ENCODE measurements at regions not wholly inside any gene's neighbourhood (a gene's known extent, or its start where the extent isn't known, plus 50 kb on each side); places are given as distances from the start of the nearest gene placed in this dataset.

DNA sequence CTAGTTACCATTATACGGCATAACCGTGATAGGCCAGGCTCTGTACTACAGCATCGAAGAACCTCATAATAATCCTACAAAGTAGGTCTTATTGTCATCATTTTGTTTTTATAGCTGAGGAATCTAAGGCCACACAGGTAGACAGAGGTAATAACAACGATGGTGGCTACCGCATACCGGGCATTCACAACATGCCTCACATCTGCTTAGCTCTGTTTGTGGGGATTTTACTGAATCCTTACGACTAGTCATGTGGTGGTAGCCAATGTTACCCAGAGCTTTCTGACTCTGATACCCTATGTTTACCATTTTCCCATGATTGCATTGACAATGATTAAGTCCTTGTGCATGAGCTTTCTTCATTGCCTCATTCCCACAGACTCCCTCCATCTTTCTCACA is 269.4 kb downstream of the TCF7L2 start:
- in situ Hi-C loops (cut with HindIII; ENCODE audit: low sequenced_read_pairs): no loop called here

DNA sequence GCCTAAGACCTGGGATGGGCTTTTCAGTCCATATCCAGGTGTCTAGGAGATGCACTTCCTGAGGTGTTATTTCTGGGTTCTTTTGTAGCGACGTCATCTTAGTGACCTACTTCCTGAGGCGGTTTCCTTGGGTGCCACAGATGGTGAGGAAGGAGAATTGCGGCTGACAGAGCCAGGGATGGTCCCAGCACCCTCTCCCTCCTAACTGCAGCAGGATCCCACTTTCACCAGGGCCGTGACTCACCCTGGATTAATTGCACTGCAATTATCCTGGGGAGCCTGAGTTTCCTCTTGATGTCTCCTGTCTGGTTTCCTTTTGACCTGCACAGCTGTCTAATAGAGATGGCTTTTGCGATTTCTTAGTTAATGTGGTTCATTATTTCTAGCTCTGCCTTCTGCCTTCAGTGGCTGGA is 271.7 kb downstream of the TCF7L2 start:
- in situ Hi-C loops (cut with HindIII; ENCODE audit: low sequenced_read_pairs): no loop called here

DNA sequence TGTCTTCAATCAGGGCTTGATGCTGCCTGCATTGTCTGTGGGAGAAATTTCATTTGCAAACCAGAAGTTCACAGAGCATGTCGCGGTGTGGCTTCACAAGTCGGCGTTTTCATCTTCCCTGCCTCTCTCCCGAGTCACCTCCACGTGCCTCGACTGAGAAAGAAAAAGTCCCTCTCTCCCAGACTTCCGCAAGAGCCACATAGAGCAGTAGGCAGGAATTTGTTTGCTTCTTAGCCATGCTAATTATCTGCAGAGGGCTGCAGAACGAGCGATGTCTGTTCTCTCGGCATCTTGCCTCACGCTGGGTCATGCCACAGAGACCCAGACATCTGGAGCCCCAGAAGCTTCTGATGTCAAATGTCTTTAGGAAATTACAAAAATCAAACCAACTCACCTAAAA is 272.2 kb downstream of the TCF7L2 start:
- in situ Hi-C loops (cut with HindIII; ENCODE audit: low sequenced_read_pairs): no loop called here

DNA sequence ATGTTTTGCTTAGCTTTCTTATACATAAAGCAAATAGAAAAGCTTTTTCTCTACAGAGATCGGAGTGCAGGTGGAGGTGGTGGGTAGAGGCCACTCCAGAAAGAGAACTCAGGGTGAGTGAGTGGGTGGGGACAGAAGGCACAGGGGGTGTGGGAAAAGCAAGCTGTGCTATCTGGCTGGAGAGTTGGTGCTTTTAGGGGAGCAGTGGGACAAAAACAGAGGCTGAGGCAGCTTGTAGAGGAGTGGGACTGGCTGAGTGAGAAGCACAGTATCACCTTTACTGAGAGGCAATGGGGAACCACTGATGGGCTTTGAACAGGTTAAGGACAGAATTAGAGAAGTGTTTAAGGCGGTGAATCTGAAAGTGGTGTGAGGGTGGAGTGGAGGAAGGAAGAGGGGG is 275.3 kb downstream of the TCF7L2 start:
- in situ Hi-C loops (cut with HindIII; ENCODE audit: low sequenced_read_pairs): no loop called here

DNA sequence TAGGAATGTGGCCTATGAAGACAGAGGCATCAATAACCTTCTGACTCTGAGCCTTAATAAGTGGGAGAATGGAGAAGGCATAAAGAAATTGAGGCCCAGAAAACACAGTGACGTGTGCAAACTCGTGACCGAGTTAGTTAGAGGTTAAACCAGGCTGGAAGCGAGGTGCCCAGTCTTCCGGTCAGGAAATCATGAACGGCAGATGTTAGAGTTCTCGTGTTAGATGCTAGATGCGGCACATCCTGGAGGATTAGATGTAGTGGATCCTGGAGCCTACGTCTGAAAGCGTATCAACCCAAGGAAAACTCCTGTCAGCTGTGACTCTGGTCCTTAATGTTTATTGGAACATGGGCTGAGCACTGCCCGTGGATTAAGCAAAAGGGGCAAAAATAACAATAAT is 275.9 kb downstream of the TCF7L2 start:
- in situ Hi-C loops (cut with HindIII; ENCODE audit: low sequenced_read_pairs): no loop called here

DNA sequence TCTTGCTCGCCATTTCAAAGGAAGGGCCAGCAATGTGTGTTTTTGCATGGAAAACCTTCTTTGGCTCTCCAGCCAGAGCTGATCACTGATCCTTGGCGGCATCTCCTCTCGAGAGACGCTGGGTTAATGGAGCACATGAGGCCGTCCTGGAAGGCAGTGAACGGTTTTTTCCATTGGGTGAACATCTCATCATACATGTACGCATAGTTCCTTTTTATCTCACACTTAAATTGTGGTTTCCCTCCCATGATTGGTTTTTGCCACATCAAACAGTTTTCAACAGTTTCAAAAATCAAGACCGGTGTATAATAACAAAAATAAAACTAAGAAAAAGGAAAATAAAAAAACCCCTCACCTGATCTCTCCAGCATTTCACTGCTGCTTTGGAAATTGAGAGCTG is 276.4 kb downstream of the TCF7L2 start:
- in situ Hi-C loops (cut with HindIII; ENCODE audit: low sequenced_read_pairs): no loop called here

DNA sequence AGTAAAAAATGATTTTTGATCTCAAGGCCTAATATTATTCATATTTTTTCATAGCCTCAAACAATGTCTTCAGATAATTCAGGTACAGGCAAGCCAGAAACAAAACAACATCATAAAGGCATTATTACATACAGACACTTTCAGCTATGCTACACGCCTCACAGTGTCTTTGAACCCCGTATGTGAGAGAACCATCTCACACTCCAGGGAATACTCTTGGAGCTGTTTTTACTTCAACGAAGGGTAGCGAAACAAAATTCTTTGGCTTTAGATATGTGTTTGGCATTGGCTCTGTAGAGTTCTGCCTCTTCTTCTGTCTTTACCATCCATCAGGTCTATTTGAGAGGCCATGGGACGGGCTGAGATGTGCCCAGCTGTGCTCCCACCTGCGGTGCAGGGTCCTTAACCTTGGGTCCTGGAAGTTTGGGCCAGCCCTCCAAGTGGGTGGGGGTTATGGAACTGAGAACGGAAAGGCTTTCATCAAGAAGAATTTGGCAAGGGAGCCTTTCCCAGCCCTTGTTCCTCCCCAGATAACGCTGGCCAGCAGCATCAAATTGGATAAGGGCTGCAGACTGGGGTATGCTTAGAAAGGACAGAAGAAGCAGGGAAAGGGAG is 276.9 kb downstream of the TCF7L2 start:
- in situ Hi-C loops (cut with HindIII; ENCODE audit: low sequenced_read_pairs): no loop called here

DNA sequence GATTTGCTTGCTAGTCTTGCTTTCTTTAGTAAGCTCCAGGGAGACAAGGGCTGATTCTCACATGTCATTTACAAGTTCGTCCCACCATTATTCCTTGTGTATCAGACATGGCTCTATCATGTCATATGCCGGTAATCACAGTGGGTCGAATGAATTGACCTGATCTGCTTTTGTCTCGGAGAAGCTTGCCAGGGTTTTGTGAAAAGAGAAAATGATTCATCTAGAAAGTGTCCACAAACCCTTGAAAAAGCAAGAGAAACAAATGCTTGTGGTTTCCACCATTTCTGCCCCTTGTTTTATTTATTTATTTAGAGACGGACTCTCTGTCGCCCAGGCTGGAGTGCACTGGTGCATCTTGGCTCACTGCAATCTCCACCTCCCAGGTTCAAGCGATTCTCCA is 278.5 kb downstream of the TCF7L2 start:
- in situ Hi-C loops (cut with HindIII; ENCODE audit: low sequenced_read_pairs): no loop called here

DNA sequence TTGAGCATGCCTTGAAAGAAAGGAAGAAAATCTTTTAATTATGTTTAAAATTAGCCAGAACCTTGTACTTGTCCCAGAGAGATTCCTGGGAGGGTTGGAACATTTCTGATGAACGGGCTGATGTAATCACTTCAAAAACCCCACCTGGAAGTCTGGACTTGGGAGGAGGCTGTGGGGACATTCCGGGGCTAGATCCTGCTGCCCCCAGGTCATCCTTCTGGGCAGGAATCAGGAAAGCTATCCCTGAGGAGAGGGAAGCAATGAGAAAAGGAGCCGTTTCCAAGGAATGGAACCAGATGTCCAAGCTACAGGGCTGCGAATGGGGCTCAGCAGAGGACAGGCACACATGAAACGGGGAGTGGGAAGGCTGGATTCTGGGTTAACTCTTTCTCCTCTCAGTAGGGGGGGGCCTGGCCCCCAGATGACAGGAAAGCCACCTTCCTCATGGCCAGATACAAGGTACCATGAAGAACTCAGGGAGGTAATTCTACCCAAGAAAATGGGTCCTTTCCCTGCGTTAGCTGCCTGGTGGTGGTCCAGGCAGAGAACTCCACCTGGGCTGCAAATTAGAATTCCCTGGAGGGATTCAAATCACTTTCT is 280.1 kb downstream of the TCF7L2 start:
- in situ Hi-C loops (cut with HindIII; ENCODE audit: low sequenced_read_pairs): no loop called here

DNA sequence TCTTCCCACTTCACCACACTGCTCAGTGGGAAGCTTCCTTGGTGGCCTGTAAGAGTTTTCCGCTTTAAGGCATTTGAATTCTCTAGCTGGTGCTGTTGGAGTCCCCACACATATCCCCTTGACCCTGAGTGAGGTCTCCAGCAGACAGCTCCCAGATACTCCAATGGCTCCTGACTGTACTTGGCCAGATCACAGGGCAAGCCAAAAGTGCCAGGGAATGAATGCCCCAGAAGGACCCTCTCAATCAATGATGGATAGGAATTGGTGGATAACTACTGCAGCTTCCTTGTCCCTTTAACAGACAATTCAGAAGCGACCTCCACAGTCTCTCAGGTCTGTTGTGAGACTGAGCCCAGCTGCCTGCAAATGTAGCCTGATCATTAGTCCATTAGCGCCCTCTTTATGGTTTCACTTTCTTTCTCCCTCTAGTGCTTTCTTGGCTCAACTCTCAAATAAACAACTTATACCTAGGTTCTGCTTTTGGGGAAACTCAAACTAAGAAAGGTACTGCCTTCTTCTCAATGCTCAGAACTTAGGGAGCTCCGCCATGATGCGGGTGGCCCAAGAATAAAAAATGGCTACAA is 283.0 kb downstream of the TCF7L2 start:
- in situ Hi-C loops (cut with HindIII; ENCODE audit: low sequenced_read_pairs): no loop called here

DNA sequence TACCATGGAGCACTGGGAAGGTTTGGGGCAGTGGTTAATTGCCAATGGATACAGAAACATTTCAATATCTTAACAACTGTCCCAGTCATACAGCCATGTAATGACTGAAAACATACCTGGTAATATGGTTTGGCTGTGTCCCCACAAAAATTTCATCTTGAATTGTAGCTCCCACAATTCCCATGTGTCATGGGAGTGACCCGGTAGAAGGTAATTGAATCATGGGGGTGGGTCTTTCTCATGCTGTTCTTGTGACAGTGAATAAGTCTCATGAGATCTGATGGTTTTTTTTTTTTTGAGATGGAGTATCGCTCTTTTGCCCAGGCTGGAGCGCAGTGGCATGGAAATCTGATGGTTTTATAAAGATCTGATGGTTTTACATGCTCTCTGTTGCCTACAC is 284.4 kb downstream of the TCF7L2 start:
- in situ Hi-C loops (cut with HindIII; ENCODE audit: low sequenced_read_pairs): no loop called here

DNA sequence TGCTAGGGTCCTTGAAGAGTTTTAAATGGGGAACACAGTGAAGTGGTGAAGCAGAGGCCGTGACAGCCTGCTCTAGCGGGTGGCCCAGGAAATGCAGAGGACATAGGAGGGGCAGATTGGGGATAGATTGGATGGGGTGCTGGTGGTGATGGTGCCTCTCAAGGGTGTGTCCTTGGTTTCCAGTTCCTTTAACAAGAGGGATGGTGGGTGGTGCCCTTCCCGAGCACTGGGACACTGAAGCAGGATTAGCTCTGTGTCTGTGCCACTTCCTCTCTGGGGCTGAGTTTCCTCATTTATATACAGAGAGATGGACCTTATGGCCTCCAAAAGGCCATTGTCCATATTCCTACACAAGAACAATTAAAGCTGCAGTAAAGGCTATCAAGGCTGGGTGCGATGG is 285.5 kb downstream of the TCF7L2 start:
- in situ Hi-C loops (cut with HindIII; ENCODE audit: low sequenced_read_pairs): no loop called here

DNA sequence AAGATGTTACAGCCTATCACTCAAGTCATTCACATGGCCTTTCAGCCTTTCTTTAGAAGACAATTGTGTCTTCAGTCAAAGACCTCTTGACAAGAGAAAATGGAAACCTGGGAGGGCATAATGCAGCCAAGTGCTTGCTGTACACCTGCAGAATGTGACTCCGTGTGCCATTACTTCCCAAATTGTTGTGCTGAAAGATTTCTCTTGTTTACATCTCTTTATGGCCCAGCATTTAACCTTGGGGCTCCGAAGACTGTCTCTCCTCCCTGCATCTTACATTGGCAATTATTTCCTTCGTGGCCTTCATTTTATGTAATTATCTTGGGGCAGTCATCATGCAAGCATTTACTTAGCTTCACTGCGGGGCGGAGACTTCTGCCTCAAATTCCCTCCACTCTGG is 287.0 kb downstream of the TCF7L2 start:
- in situ Hi-C loops (cut with HindIII; ENCODE audit: low sequenced_read_pairs): no loop called here

DNA sequence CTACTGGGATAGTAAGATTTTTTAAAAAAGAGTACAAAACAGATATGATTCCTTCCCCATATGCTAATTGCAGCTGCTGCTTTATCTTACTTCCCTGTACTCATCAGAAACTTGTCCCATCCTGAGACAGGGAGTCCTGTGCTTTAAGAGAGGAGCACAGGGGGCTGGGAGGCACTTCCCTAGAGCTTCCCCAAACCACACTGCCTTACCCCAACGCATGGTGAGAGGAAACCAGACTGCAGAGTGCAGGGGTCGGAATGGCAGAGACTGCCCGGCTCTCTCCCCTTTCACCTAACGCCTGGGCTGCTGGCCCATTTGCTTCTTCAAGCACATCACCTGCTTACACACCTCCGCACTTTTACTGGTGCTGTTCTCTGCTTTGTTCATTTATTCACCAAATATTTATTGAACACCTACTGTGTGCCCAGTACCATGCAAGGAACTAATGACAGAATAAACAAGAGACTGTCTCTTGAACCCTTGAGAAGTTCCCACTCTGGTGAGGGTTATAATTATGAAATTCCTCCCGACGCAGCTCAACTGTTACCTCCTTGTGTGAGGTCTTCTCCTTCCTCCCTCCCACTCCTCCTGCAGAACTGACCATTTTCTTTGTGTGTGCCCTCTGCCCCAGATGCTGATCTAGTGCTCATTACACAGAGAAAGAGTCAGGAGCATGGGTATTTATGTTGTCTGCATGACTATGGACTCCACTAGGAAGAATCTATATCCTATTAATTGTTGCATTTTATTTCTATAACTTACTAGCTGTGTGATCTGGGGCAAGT is 289.7 kb downstream of the TCF7L2 start:
- in situ Hi-C loops (cut with HindIII; ENCODE audit: low sequenced_read_pairs): no loop called here

DNA sequence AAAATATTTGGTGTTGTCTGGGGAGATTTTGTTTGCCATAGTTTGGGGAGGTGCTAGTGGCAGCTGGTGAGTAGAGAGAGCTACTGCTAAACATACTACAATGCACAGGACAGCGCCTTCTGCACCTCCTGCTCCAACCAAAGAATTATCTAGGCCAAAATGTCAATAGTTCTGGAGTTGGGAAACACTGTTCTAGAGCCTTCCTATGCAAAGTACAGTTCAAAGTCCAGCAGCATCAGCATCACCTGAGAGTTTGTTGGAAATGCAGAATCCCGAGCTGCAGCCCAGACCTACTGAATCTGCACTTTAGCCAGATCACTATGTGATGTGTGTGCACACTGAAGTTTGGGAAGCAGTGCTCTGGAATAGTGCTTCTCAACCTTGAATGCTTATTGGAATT is 290.7 kb downstream of the TCF7L2 start:
- in situ Hi-C loops (cut with HindIII; ENCODE audit: low sequenced_read_pairs): no loop called here

DNA sequence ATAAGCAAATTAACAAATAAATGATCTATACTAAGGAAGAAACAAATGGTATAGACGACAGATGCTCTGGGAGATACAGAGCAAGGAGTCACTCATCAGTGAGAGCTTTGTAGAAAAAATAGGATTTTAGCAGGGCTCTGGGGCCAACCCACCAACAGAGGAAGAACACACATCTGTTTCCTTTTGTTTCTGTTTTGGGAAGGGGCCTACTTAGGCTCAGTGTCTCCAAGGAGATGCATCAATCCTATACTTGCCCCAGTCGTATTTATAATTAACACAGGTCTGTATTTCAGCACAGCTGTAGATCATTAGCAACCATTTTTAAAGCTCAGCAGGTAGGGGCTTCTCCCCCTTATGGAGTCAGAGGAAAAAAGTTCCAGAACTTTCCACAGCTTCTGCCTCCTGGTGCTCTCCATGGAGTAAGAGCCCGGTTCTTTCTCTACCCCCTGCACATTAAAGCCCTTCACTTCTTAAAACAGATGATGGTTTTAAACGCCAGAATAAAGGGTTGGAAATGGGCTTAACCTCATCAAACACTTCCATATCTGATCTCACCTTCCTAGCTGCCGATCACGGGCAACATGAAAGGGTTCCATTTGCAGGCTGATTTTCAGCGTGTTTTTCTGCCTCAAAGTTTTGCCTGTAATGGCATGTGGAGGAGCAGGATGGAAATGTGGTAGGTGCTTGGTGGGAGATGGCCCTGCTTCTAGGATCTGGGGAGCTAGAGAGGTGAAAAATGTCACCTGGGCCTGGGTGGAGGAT is 291.7 kb downstream of the TCF7L2 start:
- in situ Hi-C loops (cut with HindIII; ENCODE audit: low sequenced_read_pairs): no loop called here

DNA sequence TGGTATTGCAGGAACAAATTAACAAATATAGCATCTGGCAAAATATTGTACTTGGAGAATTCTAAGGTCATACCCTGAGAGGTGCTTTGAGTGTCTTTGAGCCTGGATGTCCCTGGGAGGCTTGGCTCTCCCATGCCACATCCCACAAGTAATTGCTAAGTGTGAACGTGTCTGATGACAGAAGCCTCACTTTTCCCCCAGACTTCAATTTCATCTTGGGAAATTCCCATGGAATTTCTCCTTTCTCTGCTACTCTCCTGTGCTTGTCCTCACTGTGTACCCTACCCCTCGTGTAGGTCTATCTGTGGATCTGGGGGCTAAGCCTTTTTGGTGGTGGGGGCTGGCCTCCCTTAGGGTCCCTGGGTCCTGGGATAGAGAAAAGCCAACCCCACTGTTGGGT is 293.3 kb downstream of the TCF7L2 start:
- in situ Hi-C loops (cut with HindIII; ENCODE audit: low sequenced_read_pairs): no loop called here

DNA sequence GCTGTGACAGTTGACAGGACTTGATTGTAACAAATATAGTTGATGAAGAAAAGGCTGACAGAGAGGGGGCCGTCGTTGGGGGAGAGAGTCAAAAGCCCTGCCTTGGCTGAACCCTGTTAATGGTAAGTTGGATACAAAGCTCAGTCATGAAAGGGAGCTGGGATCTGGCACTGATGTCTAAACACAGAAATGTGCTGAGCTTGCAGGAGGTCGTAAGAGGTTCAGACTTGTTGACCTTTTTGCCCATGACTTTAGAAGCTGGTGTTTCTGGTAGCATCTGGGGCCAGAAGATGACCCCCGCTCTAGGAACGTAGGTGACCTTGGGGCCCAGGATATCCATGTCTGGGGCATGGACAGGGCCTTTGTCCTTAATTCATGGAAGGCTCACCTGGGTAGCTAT is 294.7 kb downstream of the TCF7L2 start:
- in situ Hi-C loops (cut with HindIII; ENCODE audit: low sequenced_read_pairs): no loop called here

DNA sequence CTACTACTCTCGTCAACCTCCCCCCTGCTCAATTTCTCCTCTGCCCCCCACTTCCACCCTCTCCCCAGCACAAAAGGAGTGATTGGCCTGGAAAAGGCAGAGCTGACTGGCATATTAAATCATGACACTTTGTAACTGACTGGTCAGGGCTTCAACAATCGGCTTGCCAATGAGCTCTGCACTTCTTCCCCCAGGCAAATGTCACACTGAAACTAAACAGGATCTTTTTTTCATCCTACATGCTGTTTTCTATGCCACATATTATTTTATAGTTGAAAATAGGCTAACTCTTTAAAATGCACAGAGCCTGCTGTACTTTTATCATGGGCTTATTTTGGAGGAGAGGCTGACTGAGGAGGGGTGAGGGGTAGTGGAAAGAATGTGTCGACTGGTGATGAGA is 295.2 kb downstream of the TCF7L2 start:
- in situ Hi-C loops (cut with HindIII; ENCODE audit: low sequenced_read_pairs): no loop called here

DNA sequence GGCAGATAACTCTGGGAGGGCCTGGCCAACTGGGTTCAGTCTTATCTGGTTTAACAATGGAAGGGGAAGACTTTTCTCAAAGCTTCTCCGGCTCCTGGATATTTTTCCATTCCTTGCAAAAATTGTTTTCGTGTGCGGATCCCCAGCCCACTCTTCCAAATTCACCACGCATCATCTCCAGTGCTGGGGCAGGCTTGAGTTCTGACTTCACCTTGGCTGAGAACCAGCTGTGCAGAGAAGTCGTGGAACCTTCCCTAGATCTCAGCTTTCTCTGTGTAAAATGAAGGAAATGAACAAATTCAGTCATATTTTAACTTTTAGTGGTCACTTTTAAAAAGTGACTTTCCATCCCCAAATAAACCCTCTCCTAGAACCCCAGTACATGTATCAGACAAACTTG is 297.0 kb downstream of the TCF7L2 start:
- in situ Hi-C loops (cut with HindIII; ENCODE audit: low sequenced_read_pairs): no loop called here

All from DLD1 (cell line).